HG03280 (cell line): ENCODE measurements at regions not wholly inside any gene's neighbourhood (a gene's known extent, or its start where the extent isn't known, plus 50 kb on each side); places are given as distances from the start of the nearest gene placed in this dataset.
"Not testable (repeated sequence)": the region's sequence is repeated elsewhere in the genome, so short reads cannot be mapped to it uniquely, and the experiment has no call there.

Experiments used
- ATAC-seq: cut with Tn5 transposase; IDR thresholded peaks from one replicate; pipeline ENCODE4 v1.9.1; 2021; ENCODE audit warnings: mild to moderate bottlenecking, moderate library complexity; ENCODE audit not compliant: unreplicated experiment

GRCh38 chr16:46519063-46519462 is 102.1 kb downstream of the SHCBP1 start:
- no peak for ATAC-seq

- ATAC-seq: no peak
These were observed 124.5 kb downstream of the SHCBP1 start for GRCh38 chr16:46496701-46497100.

- no peak for ATAC-seq
These were observed 138.3 kb downstream of the SHCBP1 start for GRCh38 chr16:46482895-46483294.

- ATAC-seq: no peak
These were observed 154.9 kb downstream of the SHCBP1 start for GRCh38 chr16:46466239-46466638.

GRCh38 chr16:46454801-46455200 is 166.4 kb downstream of the SHCBP1 start:
- not testable (repeated sequence) for ATAC-seq

- ATAC-seq: no peak
These were observed 192.8 kb downstream of the SHCBP1 start for GRCh38 chr16:46428108-46429061.

- ATAC-seq: no peak
These were observed 193.7 kb downstream of the SHCBP1 start for GRCh38 chr16:46427340-46428107.

GRCh38 chr16:46426336-46426735 is 194.8 kb downstream of the SHCBP1 start:
- no peak for ATAC-seq

GRCh38 chr16:46404028-46404427 is 217.2 kb downstream of the SHCBP1 start:
- no peak for ATAC-seq

GRCh38 chr16:46398559-46398958 is 222.6 kb downstream of the SHCBP1 start:
- not testable (repeated sequence) for ATAC-seq

- not testable (repeated sequence) for ATAC-seq
These were observed 224.3 kb downstream of the SHCBP1 start for GRCh38 chr16:46396883-46397270.

GRCh38 chr16:46396131-46396882 is 224.9 kb downstream of the SHCBP1 start:
- not testable (repeated sequence) for ATAC-seq

GRCh38 chr16:46395391-46395921 is 225.7 kb downstream of the SHCBP1 start:
- ATAC-seq: not testable (repeated sequence)

- ATAC-seq: not testable (repeated sequence)
These were observed 226.2 kb downstream of the SHCBP1 start for GRCh38 chr16:46394963-46395362.

- ATAC-seq: not testable (repeated sequence)
These were observed 227.0 kb downstream of the SHCBP1 start for GRCh38 chr16:46394149-46394548.

- not testable (repeated sequence) for ATAC-seq
These were observed 228.1 kb downstream of the SHCBP1 start for GRCh38 chr16:46392930-46393722.

- ATAC-seq: not testable (repeated sequence)
These were observed 230.3 kb downstream of the SHCBP1 start for GRCh38 chr16:46390660-46391462.

GRCh38 chr16:46389561-46390041 is 231.6 kb downstream of the SHCBP1 start:
- ATAC-seq: not testable (repeated sequence)

- ATAC-seq: not testable (repeated sequence)
These were observed 232.2 kb downstream of the SHCBP1 start for GRCh38 chr16:46388939-46389491.
